Right hindlimb (tissue), 1 donor: ENCODE measurements at regions not wholly inside any gene's neighbourhood (a gene's known extent, or its start where the extent isn't known, plus 50 kb on each side); places are given as distances from the start of the nearest gene placed in this dataset.
"Not testable (repeated sequence)": the region's sequence is repeated elsewhere in the genome, so short reads cannot be mapped to it uniquely, and the experiment has no call there.

ENCODE experiments used
- DNase-seq: peaks from one replicate; pipeline ENCODE4 v3.0.0-alpha.2; 2018

- peak; percentile 22 for DNase-seq
Measured at GRCh38 chr14:86104691-86105265, 574.8 kb downstream of the FLRT2 start.

GRCh38 chr14:86094512-86094911 lies 564.6 kb downstream of the FLRT2 start:
- no peak for DNase-seq

- no peak for DNase-seq
Measured at GRCh38 chr14:86091811-86092210, 561.9 kb downstream of the FLRT2 start.

- DNase-seq = no peak
Measured at GRCh38 chr14:86088156-86088555, 558.2 kb downstream of the FLRT2 start.

- no peak for DNase-seq
Measured at GRCh38 chr14:86087377-86087776, 557.4 kb downstream of the FLRT2 start.

- DNase-seq = no peak
Measured at GRCh38 chr14:86086962-86087361, 557.0 kb downstream of the FLRT2 start.

- DNase-seq = no peak
Measured at GRCh38 chr14:86084097-86084496, 554.2 kb downstream of the FLRT2 start.

GRCh38 chr14:86083616-86084015 lies 553.7 kb downstream of the FLRT2 start:
- no peak for DNase-seq

- no peak for DNase-seq
Measured at GRCh38 chr14:86072116-86072894, 542.4 kb downstream of the FLRT2 start.

GRCh38 chr14:86066651-86067050 lies 536.7 kb downstream of the FLRT2 start:
- no peak for DNase-seq

GRCh38 chr14:86065407-86065806 lies 535.5 kb downstream of the FLRT2 start:
- no peak for DNase-seq

- not testable (repeated sequence) for DNase-seq
Measured at GRCh38 chr14:86064595-86064994, 534.7 kb downstream of the FLRT2 start.

- DNase-seq = peak; percentile 29
Measured at GRCh38 chr14:86057018-86057667, 527.2 kb downstream of the FLRT2 start.

- no peak for DNase-seq
Measured at GRCh38 chr14:86055512-86056075, 525.6 kb downstream of the FLRT2 start.

- DNase-seq = no peak
Measured at GRCh38 chr14:86052868-86053267, 522.9 kb downstream of the FLRT2 start.

GRCh38 chr14:86050757-86051156 lies 520.8 kb downstream of the FLRT2 start:
- DNase-seq = no peak

- no peak for DNase-seq
Measured at GRCh38 chr14:86050072-86050683, 520.2 kb downstream of the FLRT2 start.

GRCh38 chr14:86039176-86039575 lies 509.2 kb downstream of the FLRT2 start:
- no peak for DNase-seq

- DNase-seq = peak; percentile 55
Measured at GRCh38 chr14:86038387-86039042, 508.6 kb downstream of the FLRT2 start.

- no peak for DNase-seq
Measured at GRCh38 chr14:86035882-86036281, 505.9 kb downstream of the FLRT2 start.

- DNase-seq = no peak
Measured at GRCh38 chr14:86027990-86028389, 498.0 kb downstream of the FLRT2 start.

- DNase-seq = no peak
Measured at GRCh38 chr14:86027144-86027543, 497.2 kb downstream of the FLRT2 start.
